ENCODE measurements at regions not wholly inside any gene's neighbourhood (a gene's known extent, or its start where the extent isn't known, plus 50 kb on each side); places are given as distances from the start of the nearest gene placed in this dataset.
"Not testable (repeated sequence)": the region's sequence is repeated elsewhere in the genome, so short reads cannot be mapped to it uniquely, and the experiment has no call there.

DNA sequence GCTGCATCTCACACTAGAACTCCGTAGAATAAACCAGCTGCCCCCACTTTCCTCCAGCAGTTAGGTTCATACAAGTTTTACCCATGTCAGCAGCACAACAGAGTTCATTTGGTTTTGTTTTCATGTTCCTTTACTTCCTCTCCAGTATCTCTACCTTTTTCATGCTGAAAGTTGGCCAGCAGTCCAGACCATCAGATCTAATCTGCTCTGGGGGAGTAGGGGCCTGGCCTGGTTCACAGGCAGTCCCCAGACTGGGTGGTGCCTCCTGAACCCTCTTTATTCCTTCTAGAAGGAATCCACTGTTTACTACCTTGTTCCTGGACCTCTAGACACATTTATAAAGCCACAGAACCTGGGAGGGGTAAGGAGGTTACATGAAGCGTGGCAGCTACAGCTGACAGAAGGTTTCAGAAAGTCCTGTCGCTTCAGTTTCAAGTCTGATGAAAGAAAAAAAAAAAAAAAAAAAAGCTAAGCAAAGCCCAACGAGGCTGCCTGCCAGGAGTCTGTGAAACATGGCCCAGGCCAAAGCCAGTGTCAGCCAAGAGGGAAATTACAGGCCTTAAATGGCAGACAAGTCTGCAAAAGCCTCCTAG lies 184.6 kb upstream of the JUN start:
- H3K27ac ChIP-seq (ENCODE audit: low read length), result no peak overlapping the region
- H3K9ac ChIP-seq (ENCODE audit: low read length), result no peak overlapping the region
- H3K9me3 ChIP-seq (ENCODE audit: control insufficient read depth, low read depth, low read length), result no peaks in the 10 kb centered on the region
- H3K4me3 ChIP-seq (ENCODE audit: low read length), result no peak overlapping the region
- no peaks in the 10 kb centered on the region for H3K36me3 ChIP-seq (ENCODE audit: control insufficient read depth, low read depth, low read length)
- H3K27me3 ChIP-seq (ENCODE audit: control insufficient read depth, insufficient read depth, low read length), result no peaks in the 10 kb centered on the region
- H3K4me1 ChIP-seq (ENCODE audit: control insufficient read depth, low read depth, low read length), result no peaks in the 10 kb centered on the region

DNA sequence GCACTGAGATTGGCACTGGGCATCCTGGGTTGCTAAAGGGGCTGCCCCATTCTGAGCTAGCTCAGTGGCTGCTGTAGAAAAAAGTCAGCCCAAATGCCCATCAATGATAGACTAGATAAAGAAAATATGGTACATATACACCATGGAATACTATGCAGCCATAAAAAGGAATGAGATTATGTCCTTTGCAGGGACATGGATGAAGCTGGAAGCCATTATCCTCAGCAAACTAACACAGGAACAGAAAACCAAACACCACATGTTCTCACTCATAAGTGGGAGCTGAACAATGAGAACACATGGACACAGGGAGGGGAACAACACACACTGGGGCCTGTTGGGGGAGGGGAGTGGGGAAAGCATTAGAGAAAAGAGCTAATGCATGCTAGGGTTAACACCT lies 185.3 kb upstream of the JUN start:
- not testable (repeated sequence) for H3K36me3 ChIP-seq (ENCODE audit: control insufficient read depth, low read depth, low read length); H3K4me1 ChIP-seq (ENCODE audit: control insufficient read depth, low read depth, low read length); H3K9ac ChIP-seq (ENCODE audit: low read length); H3K4me3 ChIP-seq (ENCODE audit: low read length); H3K9me3 ChIP-seq (ENCODE audit: control insufficient read depth, low read depth, low read length); H3K27ac ChIP-seq (ENCODE audit: low read length); H3K27me3 ChIP-seq (ENCODE audit: control insufficient read depth, insufficient read depth, low read length)

DNA sequence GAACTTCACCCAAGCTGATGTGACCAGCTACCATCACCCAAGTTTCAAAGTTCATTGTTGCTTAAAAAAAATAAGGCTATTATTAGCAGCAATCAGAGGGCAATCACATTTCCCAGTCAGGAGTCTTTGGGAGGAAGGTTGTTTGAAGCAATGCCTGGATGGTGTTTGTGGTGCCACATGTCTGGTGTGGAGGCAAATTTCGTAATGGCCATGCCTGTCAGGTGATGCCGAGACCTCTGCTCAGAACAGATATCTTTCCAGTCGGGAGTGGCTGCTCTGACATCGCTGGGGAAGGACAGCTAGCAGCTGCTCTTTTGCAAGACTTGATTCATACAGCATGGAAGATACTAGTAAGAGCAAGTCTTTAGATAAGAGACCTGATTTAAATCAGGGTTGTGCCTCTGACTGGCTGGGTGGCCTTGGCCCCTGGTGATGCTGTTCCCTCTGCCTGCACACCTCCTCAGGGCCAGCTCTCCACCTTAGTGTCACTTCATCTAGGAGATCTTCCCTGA lies 187.8 kb upstream of the JUN start:
- Histone ChIP-seq H3K4me3 (ENCODE audit: low read length) (no peak overlapping the region), H3K4me1 (ENCODE audit: control insufficient read depth, low read depth, low read length) (no peaks in the 10 kb centered on the region), H3K36me3 (ENCODE audit: control insufficient read depth, low read depth, low read length) (no peaks in the 10 kb centered on the region), H3K27ac (ENCODE audit: low read length) (no peak overlapping the region), H3K9ac (ENCODE audit: low read length) (no peak overlapping the region), H3K9me3 (ENCODE audit: control insufficient read depth, low read depth, low read length) (no peaks in the 10 kb centered on the region), H3K27me3 (ENCODE audit: control insufficient read depth, insufficient read depth, low read length) (no peaks in the 10 kb centered on the region)

GRCh38 chr1:58975888-58976287 lies 192.0 kb upstream of the JUN start:
- no peak overlapping the region for H3K9ac ChIP-seq (ENCODE audit: low read length)
- no peaks in the 10 kb centered on the region for H3K36me3 ChIP-seq (ENCODE audit: control insufficient read depth, low read depth, low read length)
- H3K4me3 ChIP-seq (ENCODE audit: low read length), result no peak overlapping the region
- no peaks in the 10 kb centered on the region for H3K27me3 ChIP-seq (ENCODE audit: control insufficient read depth, insufficient read depth, low read length)
- no peaks in the 10 kb centered on the region for H3K9me3 ChIP-seq (ENCODE audit: control insufficient read depth, low read depth, low read length)
- no peak overlapping the region for H3K27ac ChIP-seq (ENCODE audit: low read length)
- no peaks in the 10 kb centered on the region for H3K4me1 ChIP-seq (ENCODE audit: control insufficient read depth, low read depth, low read length)

DNA sequence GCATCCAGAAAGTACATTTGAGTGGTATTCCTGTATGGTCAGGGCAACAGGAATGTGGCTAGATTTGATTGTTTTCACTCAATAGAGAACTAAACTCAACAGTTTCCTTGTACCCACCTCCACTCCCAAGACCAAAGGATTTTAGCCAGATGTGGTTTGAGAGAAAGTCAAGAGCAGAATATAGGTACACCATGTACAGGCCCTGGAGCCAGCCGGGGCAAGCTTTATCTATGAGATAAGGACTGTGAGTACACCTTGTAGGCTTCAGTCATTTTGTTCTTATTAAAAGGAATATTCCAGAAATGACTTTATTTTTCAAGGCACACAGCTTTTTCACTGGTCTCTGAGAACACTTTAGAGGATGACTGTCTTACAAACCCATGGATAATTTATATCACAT lies 192.4 kb upstream of the JUN start:
- H3K27ac ChIP-seq (ENCODE audit: low read length), result no peak overlapping the region
- H3K4me3 ChIP-seq (ENCODE audit: low read length), result no peak overlapping the region
- no peak overlapping the region for H3K9ac ChIP-seq (ENCODE audit: low read length)
- no peaks in the 10 kb centered on the region for H3K27me3 ChIP-seq (ENCODE audit: control insufficient read depth, insufficient read depth, low read length)
- H3K36me3 ChIP-seq (ENCODE audit: control insufficient read depth, low read depth, low read length), result no peaks in the 10 kb centered on the region
- no peaks in the 10 kb centered on the region for H3K9me3 ChIP-seq (ENCODE audit: control insufficient read depth, low read depth, low read length)
- peaks cover 2% of the 10 kb centered on the region for H3K4me1 ChIP-seq (ENCODE audit: control insufficient read depth, low read depth, low read length)

DNA sequence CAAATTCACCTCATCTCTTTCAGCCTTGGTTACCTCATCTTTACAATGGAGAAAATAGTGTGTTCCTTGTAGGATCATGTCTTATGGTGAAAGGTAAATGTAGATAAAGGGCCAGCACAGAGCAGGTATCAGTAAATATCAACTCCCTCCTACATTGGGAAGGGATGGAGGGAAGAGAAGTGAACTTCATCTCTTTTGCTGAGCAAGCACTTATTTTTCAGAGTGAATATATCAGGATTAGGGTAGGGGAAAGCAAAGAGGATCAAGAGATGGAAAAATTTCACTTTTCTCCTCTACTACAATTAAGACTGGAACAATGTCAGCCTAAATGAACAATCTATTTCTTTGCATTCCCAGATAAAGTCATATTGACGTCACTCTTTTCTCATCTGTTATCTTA lies 193.8 kb upstream of the JUN start:
- no peaks in the 10 kb centered on the region for H3K9me3 ChIP-seq (ENCODE audit: control insufficient read depth, low read depth, low read length)
- H3K36me3 ChIP-seq (ENCODE audit: control insufficient read depth, low read depth, low read length), result no peaks in the 10 kb centered on the region
- no peak overlapping the region for H3K4me3 ChIP-seq (ENCODE audit: low read length)
- no peak overlapping the region for H3K9ac ChIP-seq (ENCODE audit: low read length)
- no peak overlapping the region for H3K27ac ChIP-seq (ENCODE audit: low read length)
- no peaks in the 10 kb centered on the region for H3K27me3 ChIP-seq (ENCODE audit: control insufficient read depth, insufficient read depth, low read length)
- peaks cover 14% of the 10 kb centered on the region for H3K4me1 ChIP-seq (ENCODE audit: control insufficient read depth, low read depth, low read length)

DNA sequence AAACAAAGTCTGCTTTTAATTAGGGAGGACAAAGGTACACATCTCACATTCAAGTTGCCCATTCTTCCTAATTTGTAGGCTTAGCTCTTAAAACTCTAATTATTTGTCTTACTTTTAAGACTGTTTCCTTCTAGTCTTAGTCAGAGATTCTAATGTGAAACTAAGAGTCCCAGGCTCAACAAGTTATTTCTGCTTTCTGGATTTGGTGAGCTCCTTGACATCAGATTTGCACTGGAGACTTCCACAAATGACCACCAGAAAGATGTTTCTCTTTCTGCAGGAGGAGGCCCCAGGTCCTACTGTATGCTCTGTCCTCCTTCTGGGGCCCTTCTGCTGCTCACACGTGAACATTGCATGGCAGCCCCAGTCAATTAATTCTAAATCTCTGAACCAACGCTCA lies 194.2 kb upstream of the JUN start:
- Histone ChIP-seq H3K36me3 (ENCODE audit: control insufficient read depth, low read depth, low read length) (no peaks in the 10 kb centered on the region), H3K9ac (ENCODE audit: low read length) (no peak overlapping the region), H3K27me3 (ENCODE audit: control insufficient read depth, insufficient read depth, low read length) (no peaks in the 10 kb centered on the region), H3K27ac (ENCODE audit: low read length) (no peak overlapping the region), H3K9me3 (ENCODE audit: control insufficient read depth, low read depth, low read length) (no peaks in the 10 kb centered on the region), H3K4me1 (ENCODE audit: control insufficient read depth, low read depth, low read length) (peaks cover 17% of the 10 kb centered on the region), H3K4me3 (ENCODE audit: low read length) (no peak overlapping the region)

GRCh38 chr1:58979086-58979485 lies 195.2 kb upstream of the JUN start:
- Histone ChIP-seq H3K4me3 (ENCODE audit: low read length) (no peak overlapping the region), H3K9ac (ENCODE audit: low read length) (no peak overlapping the region), H3K4me1 (ENCODE audit: control insufficient read depth, low read depth, low read length) (peaks cover 17% of the 10 kb centered on the region), H3K36me3 (ENCODE audit: control insufficient read depth, low read depth, low read length) (no peaks in the 10 kb centered on the region), H3K27me3 (ENCODE audit: control insufficient read depth, insufficient read depth, low read length) (peaks cover 6% of the 10 kb centered on the region), H3K27ac (ENCODE audit: low read length) (no peak overlapping the region), H3K9me3 (ENCODE audit: control insufficient read depth, low read depth, low read length) (no peaks in the 10 kb centered on the region)

DNA sequence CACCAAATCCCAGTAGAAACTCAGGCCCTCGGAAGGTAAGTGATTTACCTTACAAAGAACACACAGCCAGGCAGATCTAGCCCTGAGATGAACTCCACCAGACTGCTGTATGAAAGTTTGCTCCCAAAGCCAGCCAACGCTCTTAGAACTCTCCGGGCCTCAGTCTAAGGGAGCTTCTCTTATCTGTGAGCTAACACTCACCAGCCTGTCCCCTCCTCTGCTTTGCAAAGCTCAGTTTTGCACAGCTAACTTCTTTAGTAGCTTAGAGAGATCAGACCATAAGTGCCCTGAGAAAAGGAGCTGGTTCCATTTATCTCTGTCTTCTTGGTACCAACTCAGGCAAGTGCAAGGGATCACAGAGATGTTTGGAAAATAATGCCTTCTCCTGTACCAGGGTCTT lies 195.8 kb upstream of the JUN start:
- Histone ChIP-seq H3K9ac (ENCODE audit: low read length) (no peak overlapping the region), H3K4me1 (ENCODE audit: control insufficient read depth, low read depth, low read length) (peaks cover 17% of the 10 kb centered on the region), H3K27ac (ENCODE audit: low read length) (no peak overlapping the region), H3K27me3 (ENCODE audit: control insufficient read depth, insufficient read depth, low read length) (peaks cover 6% of the 10 kb centered on the region), H3K36me3 (ENCODE audit: control insufficient read depth, low read depth, low read length) (no peaks in the 10 kb centered on the region), H3K9me3 (ENCODE audit: control insufficient read depth, low read depth, low read length) (no peaks in the 10 kb centered on the region), H3K4me3 (ENCODE audit: low read length) (no peak overlapping the region)

- Histone ChIP-seq H3K9me3 (ENCODE audit: control insufficient read depth, low read depth, low read length) (no peaks in the 10 kb centered on the region), H3K4me3 (ENCODE audit: low read length) (no peak overlapping the region), H3K36me3 (ENCODE audit: control insufficient read depth, low read depth, low read length) (no peaks in the 10 kb centered on the region), H3K27me3 (ENCODE audit: control insufficient read depth, insufficient read depth, low read length) (peaks cover 6% of the 10 kb centered on the region), H3K4me1 (ENCODE audit: control insufficient read depth, low read depth, low read length) (peaks cover 17% of the 10 kb centered on the region), H3K9ac (ENCODE audit: low read length) (no peak overlapping the region), H3K27ac (ENCODE audit: low read length) (no peak overlapping the region)
These were observed 197.5 kb upstream of the JUN start for GRCh38 chr1:58981392-58981791.

DNA sequence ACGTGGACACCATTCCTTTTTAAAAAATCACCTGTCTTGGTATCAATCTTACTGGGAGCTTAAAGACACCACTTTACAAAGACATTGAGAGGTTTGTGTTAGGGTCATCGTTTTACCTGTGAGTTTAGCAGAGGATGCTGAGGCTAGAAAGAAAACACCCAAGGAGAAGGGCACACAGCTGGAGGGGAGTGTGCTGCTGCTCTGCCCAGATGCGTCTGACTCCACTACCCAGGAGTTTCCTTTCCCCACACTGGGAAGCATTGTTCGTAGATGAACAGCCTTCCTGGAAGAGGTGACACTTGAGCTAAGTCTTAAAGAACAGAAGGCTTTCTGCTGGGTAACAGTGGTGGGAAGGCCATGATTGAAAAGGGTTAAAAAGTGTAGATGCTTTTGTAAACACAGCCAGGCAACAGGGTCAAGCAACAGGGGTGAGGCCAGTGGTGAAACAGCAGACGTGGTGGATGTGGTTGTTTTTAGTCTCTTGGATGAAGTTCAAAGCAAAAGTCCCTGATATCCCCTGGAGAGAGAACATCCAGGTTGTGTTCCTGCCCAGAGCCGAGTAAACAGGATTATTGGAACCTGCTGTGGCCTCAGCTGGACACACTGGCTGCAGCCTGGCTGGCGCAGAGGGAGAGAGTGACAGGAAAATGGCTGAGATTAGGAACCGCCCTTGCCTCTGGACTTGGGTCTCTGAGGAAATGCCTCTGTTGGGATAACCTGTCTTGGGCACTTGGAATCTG lies 198.6 kb upstream of the JUN start:
- Histone ChIP-seq H3K9ac (ENCODE audit: low read length) (no peak overlapping the region), H3K9me3 (ENCODE audit: control insufficient read depth, low read depth, low read length) (no peaks in the 10 kb centered on the region), H3K27ac (ENCODE audit: low read length) (no peak overlapping the region), H3K36me3 (ENCODE audit: control insufficient read depth, low read depth, low read length) (no peaks in the 10 kb centered on the region), H3K4me3 (ENCODE audit: low read length) (no peak overlapping the region), H3K4me1 (ENCODE audit: control insufficient read depth, low read depth, low read length) (peaks cover 17% of the 10 kb centered on the region), H3K27me3 (ENCODE audit: control insufficient read depth, insufficient read depth, low read length) (peaks cover 6% of the 10 kb centered on the region)

DNA sequence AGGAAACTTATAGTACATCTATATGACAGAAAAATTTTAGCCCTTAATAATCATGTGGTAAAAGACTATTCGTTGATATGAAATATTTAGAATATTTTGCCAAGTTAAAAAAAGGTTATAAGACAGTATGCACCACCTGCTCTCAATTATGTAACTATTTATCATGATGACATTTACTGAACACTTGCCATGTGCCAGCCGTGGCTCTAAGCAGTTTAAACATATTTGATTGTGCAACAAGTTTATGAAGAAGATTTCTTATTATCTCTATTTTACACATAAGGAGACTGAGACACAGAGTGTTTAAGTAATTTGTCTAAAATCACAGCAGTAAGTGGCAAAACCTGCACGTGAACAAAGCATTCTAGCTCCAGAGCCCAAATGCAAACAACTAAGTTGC lies 199.3 kb upstream of the JUN start:
- peaks cover 17% of the 10 kb centered on the region for H3K4me1 ChIP-seq (ENCODE audit: control insufficient read depth, low read depth, low read length)
- no peak overlapping the region for H3K4me3 ChIP-seq (ENCODE audit: low read length)
- H3K36me3 ChIP-seq (ENCODE audit: control insufficient read depth, low read depth, low read length), result no peaks in the 10 kb centered on the region
- no peak overlapping the region for H3K9ac ChIP-seq (ENCODE audit: low read length)
- no peak overlapping the region for H3K27ac ChIP-seq (ENCODE audit: low read length)
- H3K9me3 ChIP-seq (ENCODE audit: control insufficient read depth, low read depth, low read length), result no peaks in the 10 kb centered on the region
- peaks cover 6% of the 10 kb centered on the region for H3K27me3 ChIP-seq (ENCODE audit: control insufficient read depth, insufficient read depth, low read length)
